GM12892 (cell line): ENCODE measurements at regions not wholly inside any gene's neighbourhood (a gene's known extent, or its start where the extent isn't known, plus 50 kb on each side); places are given as distances from the start of the nearest gene placed in this dataset.

ENCODE experiments used
- POLR2A ChIP-seq: IDR thresholded peaks from 2 replicates; pipeline ENCODE4 v1.6.1; 2011; ENCODE audit warnings: low read depth, low read length, control low read depth
- POLR2AphosphoS5 ChIP-seq: IDR thresholded peaks from 2 replicates; pipeline ENCODE4 v1.6.1; 2011; ENCODE audit warnings: low read depth, low read length, control low read depth
- TAF1 ChIP-seq: IDR thresholded peaks from 2 replicates; pipeline ENCODE4 v1.6.1; 2011; ENCODE audit warnings: low read depth, mild to moderate bottlenecking, control low read depth, low read length, borderline replicate concordance

- TF ChIP-seq POLR2AphosphoS5 (no peak), TAF1 (no peak), POLR2A (no peak)
Measured at GRCh38 chr12:13454991-13455777, 258.7 kb downstream of the EMP1 start.
